Testis (tissue), 2 donors: ENCODE measurements at regions not wholly inside any gene's neighbourhood (a gene's known extent, or its start where the extent isn't known, plus 50 kb on each side); places are given as distances from the start of the nearest gene placed in this dataset.
"Not testable (repeated sequence)": the region's sequence is repeated elsewhere in the genome, so short reads cannot be mapped to it uniquely, and the experiment has no call there.

Experiments used
- DNase-seq: peaks from one replicate; pipeline ENCODE4 v3.0.0-alpha.2; 2019
- H3K27ac ChIP-seq, 2 donors: fragments of 200-600 bp; sonication (generic); one replicate each; pipeline ENCODE4 v1.5.1; 2019
- H3K27me3 ChIP-seq: fragments of 200-600 bp; sonication (generic); one replicate; pipeline ENCODE4 v1.5.1; 2019
- H3K36me3 ChIP-seq: fragments of 200-600 bp; sonication (generic); one replicate; pipeline ENCODE4 v1.5.1; 2017; ENCODE audit warnings: low read depth; ENCODE audit errors: missing control alignments
- H3K4me1 ChIP-seq: fragments of 200-600 bp; sonication (generic); one replicate; pipeline ENCODE4 v1.5.1; 2019
- H3K4me3 ChIP-seq, 2 donors: fragments of 200-600 bp; sonication (generic); one replicate each; pipeline ENCODE4 v1.5.1; 2017 to 2019
- H3K9me3 ChIP-seq: fragments of 200-600 bp; sonication (generic); one replicate; pipeline ENCODE4 v1.5.1; 2017
- CTCF ChIP-seq, 3 experiments: fragments of 450-650 bp in 2 of 3; fragments of 200-600 bp in 1 of 3; sonication (generic) in 1 of 3; IDR thresholded peaks; one replicate each; pipeline ENCODE4 v1.5.1; 2016 to 2019; ENCODE audit warnings: antibody characterized with exemption in 3 of 3, mild to moderate bottlenecking in 2 of 3, moderate library complexity in 1 of 3
- POLR2A ChIP-seq: fragments of 450-650 bp; IDR thresholded peaks from one replicate; pipeline ENCODE4 v1.6.1; 2017; ENCODE audit warnings: antibody characterized with exemption, mild to moderate bottlenecking, moderate library complexity
- WGBS, 2 donors: methylation state at CpG; one replicate each; pipeline ENCODE4 v1.1.5; 2018; 5-methylcytosine and 5-hydroxymethylcytosine counted together
- intact Hi-C: fragments of 100-400 bp; cut with DNase I; formaldehyde crosslinking; loops from one replicate; pipeline ENCODE4 v1.15.1; 2023; ENCODE audit warnings: low total_unique reads

- no peaks in the 10 kb centered on the region for H3K27me3 ChIP-seq
- H3K9me3 ChIP-seq, result no peaks in the 10 kb centered on the region
- DNase-seq, result no peak
- H3K4me1 ChIP-seq, result no peaks in the 10 kb centered on the region
- WGBS, 2 donors, result 86 to 94% methylated on average over 1 to 4 of the region's 4 CpGs
- no peak overlapping the region for H3K27ac ChIP-seq
- no peaks in the 10 kb centered on the region for H3K36me3 ChIP-seq
- intact Hi-C loops, result no loop called here
- TF ChIP-seq POLR2A (no peak), CTCF (IDR thresholded peaks at IDR 0.05) (no peak)
- no peak overlapping the region for H3K4me3 ChIP-seq
Measured at GRCh38 chr7:123329988-123330643, 130.3 kb upstream of the SLC13A1 start.

GRCh38 chr7:123327661-123328060 lies 127.9 kb upstream of the SLC13A1 start:
- H3K27ac ChIP-seq, result no peak overlapping the region
- H3K4me3 ChIP-seq, result no peak overlapping the region
- no peak for DNase-seq
- 69 to 78% methylated on average over 1 of the region's 1 CpG for WGBS, 2 donors
- no peaks in the 10 kb centered on the region for H3K9me3 ChIP-seq
- H3K27me3 ChIP-seq, result no peaks in the 10 kb centered on the region
- TF ChIP-seq CTCF (IDR thresholded peaks at IDR 0.05), result no peak
- no peak for TF ChIP-seq POLR2A
- intact Hi-C loops, result no loop called here
- no peaks in the 10 kb centered on the region for H3K4me1 ChIP-seq
- H3K36me3 ChIP-seq, result no peaks in the 10 kb centered on the region

GRCh38 chr7:123324283-123324682 lies 124.5 kb upstream of the SLC13A1 start:
- no peak for DNase-seq
- Histone ChIP-seq H3K9me3 (no peaks in the 10 kb centered on the region), H3K36me3 (no peaks in the 10 kb centered on the region), H3K4me3 (no peak overlapping the region), H3K4me1 (no peaks in the 10 kb centered on the region), H3K27ac (no peak overlapping the region), H3K27me3 (no peaks in the 10 kb centered on the region)
- TF ChIP-seq POLR2A (no peak), CTCF (IDR thresholded peaks at IDR 0.05) (no peak)
- 76 to 85% methylated on average over 2 of the region's 2 CpGs for WGBS, 2 donors
- intact Hi-C loops, result no loop called here

GRCh38 chr7:123323689-123324088 lies 123.9 kb upstream of the SLC13A1 start:
- no peak for TF ChIP-seq CTCF (IDR thresholded peaks at IDR 0.05)
- no peak for TF ChIP-seq POLR2A
- no peaks in the 10 kb centered on the region for H3K9me3 ChIP-seq
- intact Hi-C loops, result no loop called here
- H3K4me1 ChIP-seq, result no peaks in the 10 kb centered on the region
- no peak overlapping the region for H3K27ac ChIP-seq
- DNase-seq, result no peak
- H3K27me3 ChIP-seq, result no peaks in the 10 kb centered on the region
- no peak overlapping the region for H3K4me3 ChIP-seq
- H3K36me3 ChIP-seq, result no peaks in the 10 kb centered on the region

GRCh38 chr7:123321578-123321977 lies 121.8 kb upstream of the SLC13A1 start:
- H3K4me3 ChIP-seq, H3K27ac ChIP-seq, H3K9me3 ChIP-seq, intact Hi-C loops, H3K36me3 ChIP-seq, H3K27me3 ChIP-seq, DNase-seq, H3K4me1 ChIP-seq: not testable (repeated sequence)
- 79 to 87% methylated on average over 5 of the region's 5 CpGs for WGBS, 2 donors
